ENCODE measurements at regions not wholly inside any gene's neighbourhood (a gene's known extent, or its start where the extent isn't known, plus 50 kb on each side); places are given as distances from the start of the nearest gene placed in this dataset.

- Mint-ChIP-seq H3K27ac (ENCODE audit: low read depth, unreplicated experiment) (no peak overlapping the region), H3K4me3 (ENCODE audit: unreplicated experiment) (no peak overlapping the region), H3K4me1 (ENCODE audit: insufficient read depth, unreplicated experiment) (peaks cover 10% of the 10 kb centered on the region), H3K36me3 (ENCODE audit: insufficient read depth, unreplicated experiment) (no peaks in the 10 kb centered on the region), H3K9me3 (ENCODE audit: unreplicated experiment) (no peaks in the 10 kb centered on the region), H3K27me3 (ENCODE audit: insufficient read depth, unreplicated experiment) (no peaks in the 10 kb centered on the region)
- intact Hi-C loops (cut with micrococcal nuclease), result no loop called here
- CTCF ChIA-PET, result interaction anchor here (1.8 kb wide), 1 partner anchor 399 kb away, joined by 6 read pairs; no protein-coding TSS in a partner anchor
- BruUV-seq (replicated peaks), result no TSS peak
- POLR2A ChIA-PET, result no interaction called here
- no peak for DNase-seq (ENCODE audit: unreplicated experiment)
- TF ChIP-seq CTCF (IDR thresholded peaks at IDR 0.05; ENCODE audit: unreplicated experiment), result no peak
These were observed 72.2 kb upstream of the L3MBTL4 start for GRCh38 chr18:6486764-6487426.

- ChIA-PET CTCF (no interaction called here), POLR2A (no interaction called here)
- Mint-ChIP-seq H3K4me3 (ENCODE audit: unreplicated experiment) (no peak overlapping the region), H3K27ac (ENCODE audit: low read depth, unreplicated experiment) (no peak overlapping the region), H3K9me3 (ENCODE audit: unreplicated experiment) (no peaks in the 10 kb centered on the region), H3K36me3 (ENCODE audit: insufficient read depth, unreplicated experiment) (no peaks in the 10 kb centered on the region), H3K4me1 (ENCODE audit: insufficient read depth, unreplicated experiment) (peaks cover 10% of the 10 kb centered on the region), H3K27me3 (ENCODE audit: insufficient read depth, unreplicated experiment) (no peaks in the 10 kb centered on the region)
- no peak for TF ChIP-seq CTCF (IDR thresholded peaks at IDR 0.05; ENCODE audit: unreplicated experiment)
- BruUV-seq (replicated peaks), result no TSS peak
- no peak for DNase-seq (ENCODE audit: unreplicated experiment)
- intact Hi-C loops (cut with micrococcal nuclease), result no loop called here
These were observed 73.3 kb upstream of the L3MBTL4 start for GRCh38 chr18:6487968-6488367.

GRCh38 chr18:6488956-6489355, 74.2 kb upstream of the L3MBTL4 start:
- ChIA-PET POLR2A (no interaction called here), CTCF (no interaction called here)
- Mint-ChIP-seq H3K27me3 (ENCODE audit: insufficient read depth, unreplicated experiment) (no peaks in the 10 kb centered on the region), H3K4me1 (ENCODE audit: insufficient read depth, unreplicated experiment) (peaks cover 10% of the 10 kb centered on the region), H3K36me3 (ENCODE audit: insufficient read depth, unreplicated experiment) (no peaks in the 10 kb centered on the region), H3K4me3 (ENCODE audit: unreplicated experiment) (no peak overlapping the region), H3K9me3 (ENCODE audit: unreplicated experiment) (no peaks in the 10 kb centered on the region), H3K27ac (ENCODE audit: low read depth, unreplicated experiment) (no peak overlapping the region)
- TF ChIP-seq CTCF (IDR thresholded peaks at IDR 0.05; ENCODE audit: unreplicated experiment), result no peak
- intact Hi-C loops (cut with micrococcal nuclease), result no loop called here
- no TSS peak for BruUV-seq (replicated peaks)
- DNase-seq (ENCODE audit: unreplicated experiment), result no peak

- ChIA-PET POLR2A (interaction anchor here (0.5 to 0.7 kb wide), 2 partner anchors 275 to 968 kb away, joined by 3 read pairs; no protein-coding TSS in a partner anchor), CTCF (interaction anchor here (0.5 kb wide), 1 partner anchor 1545 kb away, joined by 3 read pairs; no protein-coding TSS in a partner anchor)
- DNase-seq (ENCODE audit: unreplicated experiment), result no peak
- Mint-ChIP-seq H3K9me3 (ENCODE audit: unreplicated experiment) (no peaks in the 10 kb centered on the region), H3K4me1 (ENCODE audit: insufficient read depth, unreplicated experiment) (peaks cover 5% of the 10 kb centered on the region), H3K4me3 (ENCODE audit: unreplicated experiment) (no peak overlapping the region), H3K27me3 (ENCODE audit: insufficient read depth, unreplicated experiment) (no peaks in the 10 kb centered on the region), H3K27ac (ENCODE audit: low read depth, unreplicated experiment) (no peak overlapping the region), H3K36me3 (ENCODE audit: insufficient read depth, unreplicated experiment) (no peaks in the 10 kb centered on the region)
- BruUV-seq (replicated peaks), result no TSS peak
- intact Hi-C loops (cut with micrococcal nuclease), result no loop called here
- TF ChIP-seq CTCF (IDR thresholded peaks at IDR 0.05; ENCODE audit: unreplicated experiment), result no peak
These were observed 75.3 kb upstream of the L3MBTL4 start for GRCh38 chr18:6489977-6490376.

Data from MCF 10A (cell line).